ENCODE measurements at regions not wholly inside any gene's neighbourhood (a gene's known extent, or its start where the extent isn't known, plus 50 kb on each side); places are given as distances from the start of the nearest gene placed in this dataset.

DNA sequence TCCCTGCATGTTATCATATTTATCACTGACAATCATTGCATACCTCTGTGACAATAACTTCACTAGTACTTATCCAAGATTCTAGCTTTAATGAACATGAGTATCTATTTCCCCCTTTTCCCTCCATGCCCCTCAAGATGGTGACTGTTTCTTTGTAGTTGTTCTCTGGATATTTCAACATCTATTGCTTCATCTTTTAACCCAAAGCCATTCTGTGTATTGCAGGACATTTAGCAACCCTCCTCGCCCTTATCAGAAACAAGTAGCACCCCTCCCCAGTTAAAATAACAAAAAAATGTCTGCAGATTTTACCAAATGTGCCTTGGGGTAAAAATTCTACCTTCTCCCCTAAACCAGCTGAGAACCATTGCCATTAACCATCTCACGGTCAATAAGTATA lies 979.8 kb upstream of the MANEA start:
- H3K9me3 Mint-ChIP-seq (ENCODE audit: low read depth), result no peaks in the 10 kb centered on the region
- H3K27me3 Mint-ChIP-seq (ENCODE audit: low read depth), result no peaks in the 10 kb centered on the region
- H3K27ac Mint-ChIP-seq (ENCODE audit: unreplicated experiment), result no peak overlapping the region
- no peak for DNase-seq (ENCODE audit: low spot score)
- H3K36me3 Mint-ChIP-seq (ENCODE audit: low read depth), result no peaks in the 10 kb centered on the region
- TF ChIP-seq, protein P1, sequence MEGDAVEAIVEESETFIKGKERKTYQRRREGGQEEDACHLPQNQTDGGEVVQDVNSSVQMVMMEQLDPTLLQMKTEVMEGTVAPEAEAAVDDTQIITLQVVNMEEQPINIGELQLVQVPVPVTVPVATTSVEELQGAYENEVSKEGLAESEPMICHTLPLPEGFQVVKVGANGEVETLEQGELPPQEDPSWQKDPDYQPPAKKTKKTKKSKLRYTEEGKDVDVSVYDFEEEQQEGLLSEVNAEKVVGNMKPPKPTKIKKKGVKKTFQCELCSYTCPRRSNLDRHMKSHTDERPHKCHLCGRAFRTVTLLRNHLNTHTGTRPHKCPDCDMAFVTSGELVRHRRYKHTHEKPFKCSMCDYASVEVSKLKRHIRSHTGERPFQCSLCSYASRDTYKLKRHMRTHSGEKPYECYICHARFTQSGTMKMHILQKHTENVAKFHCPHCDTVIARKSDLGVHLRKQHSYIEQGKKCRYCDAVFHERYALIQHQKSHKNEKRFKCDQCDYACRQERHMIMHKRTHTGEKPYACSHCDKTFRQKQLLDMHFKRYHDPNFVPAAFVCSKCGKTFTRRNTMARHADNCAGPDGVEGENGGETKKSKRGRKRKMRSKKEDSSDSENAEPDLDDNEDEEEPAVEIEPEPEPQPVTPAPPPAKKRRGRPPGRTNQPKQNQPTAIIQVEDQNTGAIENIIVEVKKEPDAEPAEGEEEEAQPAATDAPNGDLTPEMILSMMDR (IDR thresholded peaks at IDR 0.05), result no peak
- H3K4me3 Mint-ChIP-seq (ENCODE audit: unreplicated experiment), result no peak overlapping the region
- H3K4me1 Mint-ChIP-seq (ENCODE audit: low read depth), result no peaks in the 10 kb centered on the region

DNA sequence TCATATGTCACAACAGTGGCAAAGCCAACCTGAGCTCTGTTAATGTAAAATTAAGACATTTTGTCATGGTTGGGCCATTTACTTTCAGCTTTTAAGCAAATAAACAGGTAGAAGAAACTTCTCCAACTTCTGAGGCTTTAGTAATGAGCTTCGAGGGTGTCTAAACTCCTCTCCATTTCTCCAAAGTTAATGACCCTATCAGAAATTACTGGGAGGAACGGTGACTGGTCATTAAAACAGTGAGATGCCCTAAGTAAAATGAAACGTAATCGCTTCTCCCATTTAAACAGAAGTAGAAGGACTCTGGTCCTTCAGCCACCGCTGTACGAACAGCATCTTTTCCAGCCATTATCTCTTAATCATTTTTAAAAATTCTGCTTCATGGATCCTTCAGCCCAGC lies 986.9 kb upstream of the MANEA start:
- no peaks in the 10 kb centered on the region for H3K4me1 Mint-ChIP-seq (ENCODE audit: low read depth)
- DNase-seq (ENCODE audit: low spot score), result no peak
- no peak overlapping the region for H3K4me3 Mint-ChIP-seq (ENCODE audit: unreplicated experiment)
- TF ChIP-seq, protein P1 (IDR thresholded peaks at IDR 0.05), result no peak
- no peaks in the 10 kb centered on the region for H3K9me3 Mint-ChIP-seq (ENCODE audit: low read depth)
- no peaks in the 10 kb centered on the region for H3K36me3 Mint-ChIP-seq (ENCODE audit: low read depth)
- no peaks in the 10 kb centered on the region for H3K27me3 Mint-ChIP-seq (ENCODE audit: low read depth)
- H3K27ac Mint-ChIP-seq (ENCODE audit: unreplicated experiment), result no peak overlapping the region

DNA sequence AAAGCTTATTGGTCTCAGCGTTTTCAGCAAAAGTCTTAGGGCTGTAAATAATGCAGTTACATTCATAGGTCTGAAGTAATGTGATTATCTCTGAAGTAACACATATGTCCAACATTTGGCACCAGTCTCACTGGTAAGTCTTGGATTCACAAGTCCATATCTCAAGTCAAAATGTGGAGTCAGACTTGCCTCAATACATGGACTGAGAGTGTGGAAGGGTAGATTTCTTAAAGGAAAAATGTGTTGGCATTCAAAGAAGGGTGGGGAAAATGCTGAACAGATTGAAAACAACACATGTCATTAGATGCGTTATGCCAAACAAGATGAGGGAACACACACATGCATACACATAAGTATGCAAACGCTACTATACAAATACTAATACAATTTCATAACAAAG lies 989.0 kb upstream of the MANEA start:
- H3K4me3 Mint-ChIP-seq (ENCODE audit: unreplicated experiment), result no peak overlapping the region
- TF ChIP-seq, protein P1 (IDR thresholded peaks at IDR 0.05), result no peak

DNA sequence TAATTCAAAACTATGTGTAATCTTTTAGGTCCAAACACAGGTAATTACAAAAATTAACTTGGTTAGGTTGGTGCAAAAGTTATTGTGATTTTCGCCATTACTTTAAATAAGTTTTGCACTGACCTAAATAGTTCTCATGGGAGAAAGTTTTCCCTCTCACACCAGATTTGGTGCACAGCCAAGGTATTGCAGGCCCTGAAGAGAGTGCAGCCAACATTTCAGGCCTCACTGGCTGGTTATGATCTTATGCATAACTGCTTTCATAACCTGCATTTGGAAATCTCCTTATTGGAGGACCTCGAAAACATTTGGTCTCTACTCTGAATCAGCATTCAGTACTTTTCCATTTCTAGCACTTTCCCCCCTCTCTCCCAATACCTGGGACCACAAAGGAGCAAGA lies 993.1 kb upstream of the MANEA start:
- H3K27me3 Mint-ChIP-seq (ENCODE audit: low read depth), result no peaks in the 10 kb centered on the region
- no peak overlapping the region for H3K4me3 Mint-ChIP-seq (ENCODE audit: unreplicated experiment)
- no peak for DNase-seq (ENCODE audit: low spot score)
- no peaks in the 10 kb centered on the region for H3K9me3 Mint-ChIP-seq (ENCODE audit: low read depth)
- no peaks in the 10 kb centered on the region for H3K36me3 Mint-ChIP-seq (ENCODE audit: low read depth)
- TF ChIP-seq, protein P1 (IDR thresholded peaks at IDR 0.05), result no peak
- no peak overlapping the region for H3K27ac Mint-ChIP-seq (ENCODE audit: unreplicated experiment)
- H3K4me1 Mint-ChIP-seq (ENCODE audit: low read depth), result no peaks in the 10 kb centered on the region

More for the DNA sequence above, 989.0 kb upstream of the MANEA start:
- H3K36me3 Mint-ChIP-seq (ENCODE audit: low read depth), result no peaks in the 10 kb centered on the region
- no peaks in the 10 kb centered on the region for H3K27me3 Mint-ChIP-seq (ENCODE audit: low read depth)
- H3K27ac Mint-ChIP-seq (ENCODE audit: unreplicated experiment), result no peak overlapping the region
- no peaks in the 10 kb centered on the region for H3K9me3 Mint-ChIP-seq (ENCODE audit: low read depth)
- DNase-seq (ENCODE audit: low spot score), result no peak
- no peaks in the 10 kb centered on the region for H3K4me1 Mint-ChIP-seq (ENCODE audit: low read depth)

DNA sequence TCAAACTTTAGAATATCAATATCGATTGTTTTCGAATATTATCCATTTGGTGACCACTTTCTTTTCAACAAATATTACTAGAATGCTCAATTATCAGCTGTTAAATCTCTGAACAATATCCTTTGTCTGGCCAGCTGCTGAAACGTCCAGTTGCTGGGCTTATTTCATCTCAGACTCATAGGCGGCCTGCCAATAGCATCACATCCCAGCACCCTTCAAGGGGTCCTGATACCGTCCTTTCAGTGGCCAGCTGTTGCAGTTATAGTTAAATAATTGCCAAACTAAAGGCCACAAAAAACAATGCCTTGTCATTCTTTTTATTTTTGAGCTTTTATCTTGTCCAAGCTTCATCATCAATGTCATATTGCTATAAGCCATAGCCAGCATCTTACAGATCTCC lies 1006.8 kb upstream of the MANEA start:
- H3K27ac Mint-ChIP-seq (ENCODE audit: unreplicated experiment), result no peak overlapping the region
- no peaks in the 10 kb centered on the region for H3K4me1 Mint-ChIP-seq (ENCODE audit: low read depth)
- no peak for DNase-seq (ENCODE audit: low spot score)
- TF ChIP-seq, protein P1 (IDR thresholded peaks at IDR 0.05), result no peak
- H3K36me3 Mint-ChIP-seq (ENCODE audit: low read depth), result no peaks in the 10 kb centered on the region
- H3K4me3 Mint-ChIP-seq (ENCODE audit: unreplicated experiment), result no peak overlapping the region
- H3K27me3 Mint-ChIP-seq (ENCODE audit: low read depth), result no peaks in the 10 kb centered on the region
- no peaks in the 10 kb centered on the region for H3K9me3 Mint-ChIP-seq (ENCODE audit: low read depth)

All from chondrocyte (in vitro differentiated cells).